ENCODE measurements at regions not wholly inside any gene's neighbourhood (a gene's known extent, or its start where the extent isn't known, plus 50 kb on each side); places are given as distances from the start of the nearest gene placed in this dataset.

DNA sequence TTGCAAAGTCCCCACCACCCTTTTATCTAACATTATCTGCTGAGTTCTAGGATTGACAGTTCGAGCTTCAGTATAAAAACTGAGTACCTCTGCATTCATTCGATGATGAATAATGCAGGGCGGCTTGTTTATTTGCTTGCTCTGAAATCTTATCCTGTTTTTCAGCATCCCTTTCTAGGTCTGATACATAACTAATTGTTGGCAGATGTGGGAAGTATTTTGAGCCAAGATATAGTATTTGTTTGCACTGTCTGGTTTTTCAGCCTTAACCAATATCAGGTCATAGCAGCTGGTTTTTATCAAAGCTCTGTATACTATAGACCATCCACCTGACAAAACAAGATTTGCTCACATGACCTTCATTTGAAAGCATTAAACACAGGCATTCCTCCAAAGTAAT, 161.4 kb downstream of the TFEC start:
- no peaks in the 10 kb centered on the region for H3K4me1 ChIP-seq (ENCODE audit: insufficient read depth)
- H3F3A ChIP-seq (replicated peaks; ENCODE audit: low read depth), result no peaks in the 10 kb centered on the region
- no peaks in the 10 kb centered on the region for H4K20me1 ChIP-seq (replicated peaks; ENCODE audit: insufficient read depth)
- TF ChIP-seq ZNF114 (CRISPR knock-in tag; IDR thresholded peaks at IDR 0.05) (no peak), CTCF (conservative IDR thresholded peaks at IDR 0.05; ENCODE audit: low read depth in 2 of 2) (no peak)
- TF ChIP-seq, protein P1, sequence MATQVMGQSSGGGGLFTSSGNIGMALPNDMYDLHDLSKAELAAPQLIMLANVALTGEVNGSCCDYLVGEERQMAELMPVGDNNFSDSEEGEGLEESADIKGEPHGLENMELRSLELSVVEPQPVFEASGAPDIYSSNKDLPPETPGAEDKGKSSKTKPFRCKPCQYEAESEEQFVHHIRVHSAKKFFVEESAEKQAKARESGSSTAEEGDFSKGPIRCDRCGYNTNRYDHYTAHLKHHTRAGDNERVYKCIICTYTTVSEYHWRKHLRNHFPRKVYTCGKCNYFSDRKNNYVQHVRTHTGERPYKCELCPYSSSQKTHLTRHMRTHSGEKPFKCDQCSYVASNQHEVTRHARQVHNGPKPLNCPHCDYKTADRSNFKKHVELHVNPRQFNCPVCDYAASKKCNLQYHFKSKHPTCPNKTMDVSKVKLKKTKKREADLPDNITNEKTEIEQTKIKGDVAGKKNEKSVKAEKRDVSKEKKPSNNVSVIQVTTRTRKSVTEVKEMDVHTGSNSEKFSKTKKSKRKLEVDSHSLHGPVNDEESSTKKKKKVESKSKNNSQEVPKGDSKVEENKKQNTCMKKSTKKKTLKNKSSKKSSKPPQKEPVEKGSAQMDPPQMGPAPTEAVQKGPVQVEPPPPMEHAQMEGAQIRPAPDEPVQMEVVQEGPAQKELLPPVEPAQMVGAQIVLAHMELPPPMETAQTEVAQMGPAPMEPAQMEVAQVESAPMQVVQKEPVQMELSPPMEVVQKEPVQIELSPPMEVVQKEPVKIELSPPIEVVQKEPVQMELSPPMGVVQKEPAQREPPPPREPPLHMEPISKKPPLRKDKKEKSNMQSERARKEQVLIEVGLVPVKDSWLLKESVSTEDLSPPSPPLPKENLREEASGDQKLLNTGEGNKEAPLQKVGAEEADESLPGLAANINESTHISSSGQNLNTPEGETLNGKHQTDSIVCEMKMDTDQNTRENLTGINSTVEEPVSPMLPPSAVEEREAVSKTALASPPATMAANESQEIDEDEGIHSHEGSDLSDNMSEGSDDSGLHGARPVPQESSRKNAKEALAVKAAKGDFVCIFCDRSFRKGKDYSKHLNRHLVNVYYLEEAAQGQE (IDR thresholded peaks at IDR 0.05; ENCODE audit: unreplicated experiment), result no peak
- TF ChIP-seq, protein P2, sequence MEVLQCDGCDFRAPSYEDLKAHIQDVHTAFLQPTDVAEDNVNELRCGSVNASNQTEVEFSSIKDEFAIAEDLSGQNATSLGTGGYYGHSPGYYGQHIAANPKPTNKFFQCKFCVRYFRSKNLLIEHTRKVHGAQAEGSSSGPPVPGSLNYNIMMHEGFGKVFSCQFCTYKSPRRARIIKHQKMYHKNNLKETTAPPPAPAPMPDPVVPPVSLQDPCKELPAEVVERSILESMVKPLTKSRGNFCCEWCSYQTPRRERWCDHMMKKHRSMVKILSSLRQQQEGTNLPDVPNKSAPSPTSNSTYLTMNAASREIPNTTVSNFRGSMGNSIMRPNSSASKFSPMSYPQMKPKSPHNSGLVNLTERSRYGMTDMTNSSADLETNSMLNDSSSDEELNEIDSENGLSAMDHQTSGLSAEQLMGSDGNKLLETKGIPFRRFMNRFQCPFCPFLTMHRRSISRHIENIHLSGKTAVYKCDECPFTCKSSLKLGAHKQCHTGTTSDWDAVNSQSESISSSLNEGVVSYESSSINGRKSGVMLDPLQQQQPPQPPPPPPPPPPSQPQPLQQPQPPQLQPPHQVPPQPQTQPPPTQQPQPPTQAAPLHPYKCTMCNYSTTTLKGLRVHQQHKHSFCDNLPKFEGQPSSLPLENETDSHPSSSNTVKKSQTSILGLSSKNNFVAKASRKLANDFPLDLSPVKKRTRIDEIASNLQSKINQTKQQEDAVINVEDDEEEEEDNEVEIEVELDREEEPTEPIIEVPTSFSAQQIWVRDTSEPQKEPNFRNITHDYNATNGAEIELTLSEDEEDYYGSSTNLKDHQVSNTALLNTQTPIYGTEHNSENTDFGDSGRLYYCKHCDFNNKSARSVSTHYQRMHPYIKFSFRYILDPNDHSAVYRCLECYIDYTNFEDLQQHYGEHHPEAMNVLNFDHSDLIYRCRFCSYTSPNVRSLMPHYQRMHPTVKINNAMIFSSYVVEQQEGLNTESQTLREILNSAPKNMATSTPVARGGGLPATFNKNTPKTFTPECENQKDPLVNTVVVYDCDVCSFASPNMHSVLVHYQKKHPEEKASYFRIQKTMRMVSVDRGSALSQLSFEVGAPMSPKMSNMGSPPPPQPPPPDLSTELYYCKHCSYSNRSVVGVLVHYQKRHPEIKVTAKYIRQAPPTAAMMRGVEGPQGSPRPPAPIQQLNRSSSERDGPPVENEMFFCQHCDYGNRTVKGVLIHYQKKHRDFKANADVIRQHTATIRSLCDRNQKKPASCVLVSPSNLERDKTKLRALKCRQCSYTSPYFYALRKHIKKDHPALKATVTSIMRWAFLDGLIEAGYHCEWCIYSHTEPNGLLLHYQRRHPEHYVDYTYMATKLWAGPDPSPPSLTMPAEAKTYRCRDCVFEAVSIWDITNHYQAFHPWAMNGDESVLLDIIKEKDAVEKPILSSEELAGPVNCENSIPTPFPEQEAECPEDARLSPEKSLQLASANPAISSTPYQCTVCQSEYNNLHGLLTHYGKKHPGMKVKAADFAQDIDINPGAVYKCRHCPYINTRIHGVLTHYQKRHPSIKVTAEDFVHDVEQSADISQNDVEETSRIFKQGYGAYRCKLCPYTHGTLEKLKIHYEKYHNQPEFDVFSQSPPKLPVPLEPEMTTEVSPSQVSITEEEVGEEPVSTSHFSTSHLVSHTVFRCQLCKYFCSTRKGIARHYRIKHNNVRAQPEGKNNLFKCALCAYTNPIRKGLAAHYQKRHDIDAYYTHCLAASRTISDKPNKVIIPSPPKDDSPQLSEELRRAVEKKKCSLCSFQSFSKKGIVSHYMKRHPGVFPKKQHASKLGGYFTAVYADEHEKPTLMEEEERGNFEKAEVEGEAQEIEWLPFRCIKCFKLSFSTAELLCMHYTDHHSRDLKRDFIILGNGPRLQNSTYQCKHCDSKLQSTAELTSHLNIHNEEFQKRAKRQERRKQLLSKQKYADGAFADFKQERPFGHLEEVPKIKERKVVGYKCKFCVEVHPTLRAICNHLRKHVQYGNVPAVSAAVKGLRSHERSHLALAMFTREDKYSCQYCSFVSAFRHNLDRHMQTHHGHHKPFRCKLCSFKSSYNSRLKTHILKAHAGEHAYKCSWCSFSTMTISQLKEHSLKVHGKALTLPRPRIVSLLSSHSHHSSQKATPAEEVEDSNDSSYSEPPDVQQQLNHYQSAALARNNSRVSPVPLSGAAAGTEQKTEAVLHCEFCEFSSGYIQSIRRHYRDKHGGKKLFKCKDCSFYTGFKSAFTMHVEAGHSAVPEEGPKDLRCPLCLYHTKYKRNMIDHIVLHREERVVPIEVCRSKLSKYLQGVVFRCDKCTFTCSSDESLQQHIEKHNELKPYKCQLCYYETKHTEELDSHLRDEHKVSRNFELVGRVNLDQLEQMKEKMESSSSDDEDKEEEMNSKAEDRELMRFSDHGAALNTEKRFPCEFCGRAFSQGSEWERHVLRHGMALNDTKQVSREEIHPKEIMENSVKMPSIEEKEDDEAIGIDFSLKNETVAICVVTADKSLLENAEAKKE (CRISPR knock-in tag; IDR thresholded peaks at IDR 0.05), result no peak
- DNase-seq (ENCODE audit: low spot score) (no peak), ATAC-seq (no peak)
- Mint-ChIP-seq H3K36me3 (ENCODE audit: low read depth) (no peaks in the 10 kb centered on the region), H3K4me1 (peaks cover 2% of the 10 kb centered on the region; the same call in 1 of the 3 replicates), H3K4me3 (no peak overlapping the region), H3K27me3 (ENCODE audit: insufficient read depth, low read depth, poor library complexity) (no peaks in the 10 kb centered on the region), H3K9me3 (no peaks in the 10 kb centered on the region), H3K27ac (no peak overlapping the region)
- no peak overlapping the region for H2AFZ ChIP-seq
- no peaks in the 10 kb centered on the region for H3K27me3 ChIP-seq (ENCODE audit: insufficient read depth)
- H3K4me2 ChIP-seq, result no peak overlapping the region
- H3K79me2 ChIP-seq (replicated peaks; ENCODE audit: insufficient read depth), result no peaks in the 10 kb centered on the region
- H3K36me3 ChIP-seq (ENCODE audit: insufficient read depth), result no peaks in the 10 kb centered on the region
- no peaks in the 10 kb centered on the region for H3K9me2 ChIP-seq (ENCODE audit: insufficient read depth)
- H3K27ac ChIP-seq (ENCODE audit: low read depth), result no peak overlapping the region
- H3K4me3 ChIP-seq, result no peak overlapping the region
